Astrocyte of the spinal cord (primary cell): ENCODE measurements at regions not wholly inside any gene's neighbourhood (a gene's known extent, or its start where the extent isn't known, plus 50 kb on each side); places are given as distances from the start of the nearest gene placed in this dataset.

Experiments
- DNase-seq: peaks from one replicate; pipeline ENCODE4 v3.0.0; 2011; ENCODE audit warnings: low read depth, low spot score
- H3K4me3 ChIP-seq: 2 replicates; pipeline ENCODE4 v1.5.1; 2011; ENCODE audit warnings: low read depth, mild to moderate bottlenecking, low read length, moderate library complexity
- in situ Hi-C: cut with HindIII; loops from 2 replicates; pipeline ENCODE4 v1.10.0; 2017; ENCODE audit warnings: low sequenced_read_pairs
- TF ChIP-seq, protein P1 (sequence below): IDR thresholded peaks from 2 replicates; pipeline ENCODE4 v1.5.1; 2012; ENCODE audit warnings: low read depth, mild to moderate bottlenecking, low read length, inconsistent platforms

- TF ChIP-seq, protein P1, sequence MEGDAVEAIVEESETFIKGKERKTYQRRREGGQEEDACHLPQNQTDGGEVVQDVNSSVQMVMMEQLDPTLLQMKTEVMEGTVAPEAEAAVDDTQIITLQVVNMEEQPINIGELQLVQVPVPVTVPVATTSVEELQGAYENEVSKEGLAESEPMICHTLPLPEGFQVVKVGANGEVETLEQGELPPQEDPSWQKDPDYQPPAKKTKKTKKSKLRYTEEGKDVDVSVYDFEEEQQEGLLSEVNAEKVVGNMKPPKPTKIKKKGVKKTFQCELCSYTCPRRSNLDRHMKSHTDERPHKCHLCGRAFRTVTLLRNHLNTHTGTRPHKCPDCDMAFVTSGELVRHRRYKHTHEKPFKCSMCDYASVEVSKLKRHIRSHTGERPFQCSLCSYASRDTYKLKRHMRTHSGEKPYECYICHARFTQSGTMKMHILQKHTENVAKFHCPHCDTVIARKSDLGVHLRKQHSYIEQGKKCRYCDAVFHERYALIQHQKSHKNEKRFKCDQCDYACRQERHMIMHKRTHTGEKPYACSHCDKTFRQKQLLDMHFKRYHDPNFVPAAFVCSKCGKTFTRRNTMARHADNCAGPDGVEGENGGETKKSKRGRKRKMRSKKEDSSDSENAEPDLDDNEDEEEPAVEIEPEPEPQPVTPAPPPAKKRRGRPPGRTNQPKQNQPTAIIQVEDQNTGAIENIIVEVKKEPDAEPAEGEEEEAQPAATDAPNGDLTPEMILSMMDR, result no peak
- in situ Hi-C loops, result no loop called here
- no peak for DNase-seq
- no peak overlapping the region for H3K4me3 ChIP-seq
These were observed 529.5 kb downstream of the TMTC2 start for GRCh38 chr12:83216230-83216629.

- TF ChIP-seq, protein P1, result no peak
- DNase-seq, result no peak
- H3K4me3 ChIP-seq, result no peak overlapping the region
- in situ Hi-C loops, result no loop called here
These were observed 527.5 kb downstream of the TMTC2 start for GRCh38 chr12:83214185-83214584.

GRCh38 chr12:83210933-83211332, 524.2 kb downstream of the TMTC2 start:
- no peak for DNase-seq

DNA sequence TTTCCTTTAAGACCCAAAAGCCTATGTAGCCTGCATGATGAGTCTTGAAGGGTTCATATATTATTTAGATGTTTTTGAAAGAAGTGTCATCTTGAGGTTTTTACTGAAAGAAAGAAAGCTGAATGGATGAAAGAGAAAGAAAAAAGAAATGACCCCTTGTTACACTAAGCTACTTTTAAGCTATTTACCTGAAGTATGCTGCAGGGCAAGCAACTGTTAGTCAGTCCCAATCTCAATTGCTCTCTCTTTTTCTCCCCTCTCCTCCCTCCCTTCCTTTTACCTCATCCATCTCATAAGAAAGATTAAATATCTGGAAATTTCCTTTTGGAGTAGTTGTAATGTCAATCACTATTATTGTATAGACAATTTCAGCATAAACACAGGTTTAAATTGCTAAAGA, 512.4 kb downstream of the TMTC2 start:
- in situ Hi-C loops, result no loop called here
- DNase-seq, result no peak
- TF ChIP-seq, protein P1, result no peak
- no peak overlapping the region for H3K4me3 ChIP-seq

More at GRCh38 chr12:83210933-83211332, 524.2 kb downstream of the TMTC2 start:
- in situ Hi-C loops, result no loop called here
- TF ChIP-seq, protein P1, result no peak
- no peak overlapping the region for H3K4me3 ChIP-seq

GRCh38 chr12:83198291-83199015, 511.7 kb downstream of the TMTC2 start:
- in situ Hi-C loops, result no loop called here

GRCh38 chr12:83197483-83197914, 510.8 kb downstream of the TMTC2 start:
- TF ChIP-seq, protein P1, result no peak
- no peak for DNase-seq
- in situ Hi-C loops, result no loop called here
- H3K4me3 ChIP-seq, result no peak overlapping the region

More at GRCh38 chr12:83198291-83199015, 511.7 kb downstream of the TMTC2 start:
- TF ChIP-seq, protein P1, result no peak
- no peak for DNase-seq
- H3K4me3 ChIP-seq, result no peak overlapping the region
